GM18502 (cell line): ENCODE measurements at regions not wholly inside any gene's neighbourhood (a gene's known extent, or its start where the extent isn't known, plus 50 kb on each side); places are given as distances from the start of the nearest gene placed in this dataset.

ENCODE experiments used
- ATAC-seq: cut with Tn5 transposase; IDR thresholded peaks from one replicate; pipeline ENCODE4 v1.9.1; 2021; ENCODE audit warnings: mild to moderate bottlenecking; ENCODE audit not compliant: unreplicated experiment, poor library complexity

DNA sequence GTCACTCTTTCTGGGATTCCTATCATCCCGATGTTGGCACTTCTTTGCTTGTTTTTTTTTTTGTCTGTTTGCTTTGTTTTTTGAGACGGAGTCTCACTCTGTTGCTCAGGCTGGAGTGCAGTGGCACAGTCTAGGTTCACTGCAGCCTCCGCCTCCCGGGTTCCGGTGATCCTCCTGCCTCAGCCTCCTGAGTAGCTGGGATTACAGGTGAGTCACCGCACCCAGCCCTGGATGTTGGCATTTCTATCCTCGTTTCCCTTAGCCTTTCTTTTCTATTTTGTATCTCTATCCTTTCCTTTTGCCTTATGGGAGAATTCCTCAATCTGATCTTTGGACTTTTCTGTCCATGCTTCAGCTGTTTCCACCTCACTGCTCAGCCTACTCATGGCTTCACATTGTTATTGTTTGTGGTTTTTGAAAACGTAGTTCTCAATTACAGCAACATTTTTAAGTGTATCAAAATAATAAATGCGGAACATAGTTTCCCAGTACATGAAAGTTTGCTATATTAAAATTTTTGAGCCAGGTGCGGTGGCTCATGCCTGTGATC, 62.1 kb upstream of the ZNF516 start:
- no peak for ATAC-seq

DNA sequence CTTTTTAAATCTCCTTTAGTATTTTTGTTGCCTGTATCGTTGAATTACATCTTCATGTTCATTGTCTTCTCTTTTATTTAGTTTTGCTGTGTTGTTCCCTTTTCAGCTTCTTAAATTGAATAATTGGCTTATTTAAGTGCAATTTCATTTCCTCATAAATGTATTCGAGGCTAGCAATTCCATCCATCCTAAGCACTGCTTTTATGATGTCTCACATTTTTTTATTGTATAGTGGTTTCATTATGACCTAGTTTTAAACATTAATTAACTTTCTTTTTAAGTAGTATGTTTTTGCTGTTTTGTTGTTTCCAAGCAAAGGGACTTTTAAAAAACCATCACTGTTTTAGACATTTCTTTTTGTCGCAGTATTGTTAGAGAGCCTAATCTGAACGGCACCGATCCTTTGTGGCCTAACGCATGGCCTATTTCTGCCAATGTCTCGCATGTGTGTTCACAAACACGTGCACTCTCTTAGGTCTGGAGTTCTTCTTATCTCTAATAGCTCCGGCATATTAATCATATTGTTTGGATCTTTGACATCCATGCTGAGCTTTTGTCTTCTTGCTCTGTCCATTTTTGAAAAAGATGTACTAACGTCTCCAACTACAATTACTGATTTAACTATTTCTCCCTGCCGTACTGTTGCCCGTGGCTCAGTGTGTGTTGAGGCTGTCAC, 59.6 kb upstream of the ZNF516 start:
- ATAC-seq, result no peak

DNA sequence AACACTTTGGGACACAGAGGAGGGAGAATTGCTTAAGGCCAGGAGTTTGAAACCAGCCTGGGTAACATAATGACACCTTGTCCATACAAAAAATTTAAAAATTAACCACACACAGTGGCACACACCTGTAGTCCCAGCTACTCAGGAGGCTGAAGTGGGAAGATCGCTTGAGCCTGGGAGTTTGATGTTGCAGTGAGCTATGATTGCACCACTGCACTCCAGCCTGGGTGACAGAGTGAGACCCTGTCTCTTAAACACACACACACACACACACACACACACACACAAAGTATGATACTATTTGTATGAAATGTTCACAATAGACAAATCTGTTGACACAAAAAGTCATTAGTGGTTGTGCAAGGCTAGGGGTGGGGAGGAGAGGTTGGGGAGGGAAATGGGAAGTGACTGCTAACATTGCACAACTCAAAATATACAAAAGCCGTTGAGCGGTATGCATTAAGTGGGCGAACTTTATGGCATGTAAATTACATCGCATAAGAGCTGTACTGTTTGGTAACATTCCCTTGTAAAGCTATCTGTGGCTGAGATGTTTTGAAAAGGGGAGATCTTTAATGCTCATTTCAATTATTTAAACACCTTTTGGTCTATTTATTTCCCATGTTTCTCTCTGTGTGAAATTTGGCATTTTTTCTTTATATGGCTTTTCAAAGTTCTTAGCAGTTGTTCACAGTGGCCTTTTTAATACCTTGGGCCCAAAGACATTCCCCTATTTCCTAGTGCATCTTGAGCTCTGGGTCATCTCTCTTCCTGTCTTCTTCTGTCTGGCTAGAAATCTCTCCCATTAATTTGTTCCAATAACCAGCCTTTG, 58.9 kb upstream of the ZNF516 start:
- ATAC-seq, result no peak

DNA sequence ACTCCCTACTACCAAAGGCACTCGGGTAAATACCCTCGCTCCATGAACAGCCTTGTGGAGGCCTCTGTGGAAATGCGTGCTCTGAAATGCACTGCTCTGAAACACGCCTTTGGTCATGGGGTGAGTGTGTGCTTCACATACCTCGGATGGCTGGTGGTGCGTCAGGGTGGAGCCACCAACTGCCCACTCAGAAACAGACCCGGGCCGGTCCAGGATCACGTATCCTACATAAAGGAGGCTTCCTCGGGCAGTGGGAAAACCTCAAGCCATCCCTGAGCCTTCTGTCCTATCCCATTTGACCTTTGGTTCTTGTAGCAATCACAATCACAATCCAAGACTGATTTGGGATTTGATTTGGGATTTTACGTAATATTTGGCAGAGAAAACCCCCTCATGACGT, 53.5 kb upstream of the ZNF516 start:
- ATAC-seq, result no peak

DNA sequence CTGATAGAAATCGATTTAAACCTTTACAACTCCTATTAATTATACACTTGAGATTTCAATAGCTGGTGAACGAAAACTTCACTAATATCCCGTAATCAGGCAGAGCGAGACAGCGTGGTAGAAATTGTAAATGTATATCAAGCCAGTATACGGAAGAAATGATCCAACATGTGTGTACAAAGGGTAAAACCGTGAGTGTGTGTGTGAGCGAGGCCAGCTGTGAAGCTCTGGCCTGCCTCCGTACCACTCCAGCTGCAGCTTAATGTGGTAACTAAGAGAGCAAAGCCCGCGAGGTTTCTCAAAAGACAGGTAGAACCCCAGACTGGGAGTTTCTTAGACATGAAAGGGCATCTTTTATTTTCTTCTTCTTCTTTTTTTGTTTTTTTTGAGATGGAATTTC, 52.3 kb upstream of the ZNF516 start:
- ATAC-seq, result no peak

DNA sequence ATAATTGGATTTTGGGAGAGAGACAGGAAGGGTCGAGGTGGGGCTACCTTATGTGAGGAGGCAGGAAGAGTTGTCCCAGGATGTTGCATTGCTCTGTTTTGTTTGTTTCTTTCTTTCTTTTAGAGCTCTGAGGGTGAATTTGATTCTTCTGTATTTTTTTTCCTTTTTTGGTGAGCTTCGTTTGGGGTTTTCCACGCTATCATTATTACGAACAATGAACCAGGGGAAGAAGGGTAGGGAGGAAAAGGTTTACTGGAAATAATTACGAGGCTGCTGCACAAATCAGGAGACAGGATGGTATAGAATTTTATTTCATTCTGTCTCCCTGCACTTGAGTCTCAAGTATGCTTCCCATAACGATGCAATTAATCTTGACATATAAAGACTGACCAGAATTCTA, 51.4 kb upstream of the ZNF516 start:
- no peak for ATAC-seq

DNA sequence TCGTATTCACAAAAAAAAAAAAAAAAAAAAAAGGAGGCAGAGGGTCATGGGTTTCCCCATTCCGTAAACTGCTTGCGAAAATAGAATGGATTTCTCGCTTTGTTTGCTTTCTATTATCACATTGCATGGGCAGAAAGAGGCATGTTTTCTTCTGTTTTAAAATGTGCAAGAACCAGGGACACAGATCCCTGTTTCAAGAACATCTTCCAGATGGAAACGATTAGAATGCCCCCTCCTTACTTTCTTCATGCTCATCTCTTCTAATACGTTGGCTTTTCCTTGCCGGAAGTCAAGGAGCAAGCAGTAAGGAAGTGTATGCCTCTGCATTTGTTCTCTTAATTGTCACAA, 51.0 kb upstream of the ZNF516 start:
- ATAC-seq, result no peak

DNA sequence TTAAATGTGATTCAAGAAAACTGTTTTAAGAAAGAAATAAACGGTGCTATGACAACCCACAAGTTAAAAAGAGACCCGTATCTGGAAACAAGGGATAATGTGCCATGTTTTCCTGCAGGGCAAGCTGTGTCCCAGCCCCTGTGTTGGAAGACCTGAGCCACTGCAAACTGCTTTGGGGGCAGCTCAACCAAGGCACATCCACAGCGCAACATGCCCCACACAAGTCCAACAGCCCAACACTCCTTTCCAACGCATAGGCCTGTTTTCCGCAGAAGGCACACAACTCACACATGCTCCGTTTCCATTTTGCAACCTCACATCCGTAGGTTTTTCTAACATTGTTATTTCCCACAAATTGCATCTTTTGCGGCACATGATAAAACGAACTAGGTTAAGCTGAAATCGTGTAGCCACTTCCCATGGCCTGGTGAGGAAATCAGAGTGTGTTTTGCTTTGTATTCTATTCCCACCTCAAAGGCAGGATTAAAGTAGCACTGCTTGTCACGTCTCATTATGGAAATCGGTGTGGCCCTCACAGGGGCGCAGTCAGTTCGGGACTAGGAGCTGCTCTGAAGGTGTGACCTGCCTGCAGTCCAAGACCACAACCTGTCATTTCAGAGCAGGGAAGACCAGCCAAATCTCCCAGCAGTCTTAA, 50.5 kb upstream of the ZNF516 start:
- no peak for ATAC-seq

DNA sequence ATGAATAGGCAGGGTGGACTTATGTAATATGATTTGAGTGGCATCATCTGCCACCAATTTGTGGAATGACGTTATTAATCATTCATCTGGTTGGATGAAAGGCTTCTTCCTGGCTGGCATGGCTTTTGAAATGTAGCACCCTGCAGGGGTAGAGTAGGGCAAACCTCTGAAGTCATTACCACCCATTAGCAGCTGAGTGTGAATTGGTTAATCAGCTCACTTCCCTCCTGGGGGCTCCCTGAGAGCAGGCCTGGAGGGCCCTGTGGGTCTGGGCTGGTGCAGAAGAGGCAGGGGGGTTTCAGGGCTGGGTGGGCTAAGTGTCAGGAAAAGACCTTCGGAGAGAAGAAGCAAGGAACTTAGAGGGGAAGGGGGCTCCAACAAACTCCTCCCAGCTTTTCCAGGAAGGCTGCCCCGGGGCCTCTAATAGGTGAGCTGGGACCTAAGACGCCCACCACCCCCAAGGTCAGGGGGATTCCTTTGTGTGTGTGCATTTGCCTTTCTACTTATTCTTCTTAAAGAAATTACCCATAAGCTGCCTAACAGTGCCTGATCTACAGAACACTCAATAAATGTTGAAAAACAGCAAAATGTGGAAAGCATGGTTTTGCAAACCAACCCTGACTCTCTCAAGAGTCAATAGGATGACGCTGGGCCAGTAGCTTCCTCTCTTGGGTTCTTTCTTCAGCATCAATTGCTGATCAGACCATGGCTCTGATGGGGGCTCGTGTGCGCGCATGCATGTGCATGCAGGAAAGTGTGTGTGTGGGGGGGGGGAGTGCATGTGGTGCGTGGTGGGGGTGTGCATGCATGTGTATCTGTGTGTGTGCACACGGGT, 49.7 kb upstream of the ZNF516 start:
- no peak for ATAC-seq
